HG03575 (cell line): ENCODE measurements at regions not wholly inside any gene's neighbourhood (a gene's known extent, or its start where the extent isn't known, plus 50 kb on each side); places are given as distances from the start of the nearest gene placed in this dataset.

Source experiments
- ATAC-seq: cut with Tn5 transposase; IDR thresholded peaks from one replicate; pipeline ENCODE4 v1.9.1; 2021; ENCODE audit not compliant: unreplicated experiment, insufficient number of reproducible peaks, low FRiP score; ENCODE audit errors: extremely low read depth

GRCh38 chr6:140897349-140897748 lies 1235.4 kb upstream of the GJE1 start:
- no peak for ATAC-seq

GRCh38 chr6:140893432-140893831 lies 1239.3 kb upstream of the GJE1 start:
- ATAC-seq = no peak

- ATAC-seq = no peak
Observed at GRCh38 chr6:140879946-140880345, 1252.8 kb upstream of the GJE1 start.

- ATAC-seq = no peak
Observed at GRCh38 chr6:140874066-140874465, 1258.7 kb upstream of the GJE1 start.

GRCh38 chr6:140872885-140873284 lies 1259.8 kb upstream of the GJE1 start:
- ATAC-seq = no peak

- ATAC-seq = no peak
Observed at GRCh38 chr6:140871911-140872310, 1260.8 kb upstream of the GJE1 start.

- no peak for ATAC-seq
Observed at GRCh38 chr6:140867336-140867735, 1265.4 kb upstream of the GJE1 start.

- no peak for ATAC-seq
Observed at GRCh38 chr6:140858381-140858971, 1274.2 kb upstream of the GJE1 start.

GRCh38 chr6:140857739-140858380 lies 1274.9 kb upstream of the GJE1 start:
- no peak for ATAC-seq

GRCh38 chr6:140855520-140855919 lies 1277.2 kb upstream of the GJE1 start:
- no peak for ATAC-seq

GRCh38 chr6:140854318-140854717 lies 1278.4 kb upstream of the GJE1 start:
- no peak for ATAC-seq

- ATAC-seq = no peak
Observed at GRCh38 chr6:140850438-140850837, 1282.3 kb upstream of the GJE1 start.

- ATAC-seq = no peak
Observed at GRCh38 chr6:140849456-140849855, 1283.3 kb upstream of the GJE1 start.

- no peak for ATAC-seq
Observed at GRCh38 chr6:140847262-140847645, 1285.5 kb upstream of the GJE1 start.

- no peak for ATAC-seq
Observed at GRCh38 chr6:140846503-140847261, 1286.0 kb upstream of the GJE1 start.

GRCh38 chr6:140845701-140846100 lies 1287.0 kb upstream of the GJE1 start:
- ATAC-seq = no peak

GRCh38 chr6:140844167-140844566 lies 1288.6 kb upstream of the GJE1 start:
- ATAC-seq = no peak

GRCh38 chr6:140833408-140833807 lies 1299.3 kb upstream of the GJE1 start:
- ATAC-seq = no peak

GRCh38 chr6:140830666-140831065 lies 1302.1 kb upstream of the GJE1 start:
- ATAC-seq = no peak

- ATAC-seq = no peak
Observed at GRCh38 chr6:140828856-140829255, 1303.9 kb upstream of the GJE1 start.
